HepG2 (cell line): ENCODE measurements at regions not wholly inside any gene's neighbourhood (a gene's known extent, or its start where the extent isn't known, plus 50 kb on each side); places are given as distances from the start of the nearest gene placed in this dataset.

Source experiments
- ATAC-seq: fragments of 200-7000 bp; cut with Tn5 transposase; 3 replicates; pipeline ENCODE4 v1.9.1; 2020; ENCODE audit warnings: mild to moderate bottlenecking, moderate library complexity
- BruUV-seq: library from RNA; stranded (reverse); fragments of 400-500 nt; replicated peaks from 2 replicates; lab custom pipeline; 2021; lab: Mats Ljungman, UMichigan
- CTCF ChIA-PET: fragments of 300-600 bp; formaldehyde crosslinking; extraction: SDS; loops from one replicate; lab custom pipeline; 2021; ENCODE audit warnings: low total read pairs, inconsistent platforms, low intra/inter-chr PET ratio; lab: Yijun Ruan, JAX
- POLR2A ChIA-PET: fragments of 350-600 bp; sonication (Branson Sonifier 250); formaldehyde crosslinking; loops from one replicate; lab custom pipeline; 2020; ENCODE audit warnings: antibody characterized with exemption, inconsistent platforms; lab: Yijun Ruan, JAX
- DNase-seq: peaks from one replicate; pipeline ENCODE4 v3.0.0-alpha.2; 2015; ENCODE audit warnings: low spot score
- FAIRE-seq: peaks from 3 replicates; lab custom pipeline; 2011; peaks lifted over from hg19 to GRCh38; lab: Jason Lieb, UNC
- H2AFZ ChIP-seq: one replicate; pipeline ENCODE4 v1.6.1; 2011; ENCODE audit warnings: low read length, inconsistent platforms
- H3K27ac ChIP-seq: fragments of 300-600 bp; 3 replicates; pipeline ENCODE4 v1.8.0; 2011; ENCODE audit warnings: mixed run types, mild to moderate bottlenecking, mixed read lengths, low read length, inconsistent platforms; ENCODE audit not compliant: insufficient read depth; ENCODE audit errors: extremely low read length
- H3K27me3 ChIP-seq, 2 experiments: fragments of 200-600 bp in 1 of 2; 2 replicates in 1 of 2; 3 replicates in 1 of 2; pipeline versions ENCODE4 v1.6.0 to v1.8.0; 2011; ENCODE audit warnings: low read length in 2 of 2, mild to moderate bottlenecking in 2 of 2, moderate library complexity in 2 of 2, inconsistent platforms in 1 of 2; ENCODE audit not compliant: insufficient read depth in 2 of 2, control insufficient read depth in 1 of 2
- H3K36me3 ChIP-seq, 2 experiments: fragments of 200-600 bp in 1 of 2; replicated peaks in 1 of 2; 2 replicates in 1 of 2; 3 replicates in 1 of 2; pipeline versions ENCODE4 v1.5.1 to v1.8.0; 2011; ENCODE audit warnings: low read length in 2 of 2, inconsistent platforms in 1 of 2; ENCODE audit not compliant: insufficient read depth in 2 of 2, control insufficient read depth in 1 of 2
- H3K4me1 ChIP-seq: 2 replicates; pipeline ENCODE4 v1.5.1; 2012; ENCODE audit warnings: low read length, inconsistent platforms; ENCODE audit not compliant: insufficient read depth
- H3K4me2 ChIP-seq: 2 replicates; pipeline ENCODE4 v1.6.0; 2011; ENCODE audit warnings: low read depth, low read length, inconsistent platforms
- H3K4me3 ChIP-seq, 3 experiments: fragments of 200-600 bp in 1 of 3; sonication (generic), shearing (Covaris generic) in 1 of 3; replicated peaks in 1 of 3; 2 replicates each; pipeline ENCODE4 v1.5.1; 2011 to 2016; ENCODE audit warnings: low read length in 3 of 3, inconsistent platforms in 2 of 3, low read depth in 2 of 3, mild to moderate bottlenecking in 2 of 3, control low read depth in 1 of 3, mixed read lengths in 1 of 3; ENCODE audit not compliant: insufficient read depth in 1 of 3
- H3K79me2 ChIP-seq: one replicate; pipeline ENCODE4 v1.6.1; 2011; ENCODE audit warnings: low read length, inconsistent platforms; ENCODE audit not compliant: insufficient read depth
- H3K9ac ChIP-seq: 2 replicates; pipeline ENCODE4 v1.6.0; 2011; ENCODE audit warnings: mild to moderate bottlenecking, low read depth, low read length, inconsistent platforms; ENCODE audit not compliant: insufficient read depth
- H3K9me3 ChIP-seq: 2 replicates; pipeline ENCODE4 v1.5.1; 2012; ENCODE audit warnings: mild to moderate bottlenecking, low read length
- H4K20me1 ChIP-seq: 2 replicates; pipeline ENCODE4 v1.6.0; 2011; ENCODE audit warnings: inconsistent platforms, mild to moderate bottlenecking, low read length, moderate library complexity; ENCODE audit not compliant: insufficient read depth
- ARNTL ChIP-seq: sonication (generic); formaldehyde crosslinking; IDR thresholded peaks from 2 replicates; pipeline ENCODE4 v1.4.0; 2020; ENCODE audit warnings: mild to moderate bottlenecking, missing genetic modification reagents
- ASH2L ChIP-seq: fragments of 300-600, 200-600 bp; sonication (generic); IDR thresholded peaks from 2 replicates; pipeline ENCODE4 v1.7.0; 2017; ENCODE audit warnings: low read depth, mild to moderate bottlenecking, moderate library complexity, mixed read lengths, low read length; ENCODE audit not compliant: insufficient read length
- CENPX ChIP-seq: sonication (generic); formaldehyde crosslinking; IDR thresholded peaks from 2 replicates; pipeline ENCODE4 v1.9.0; 2021; ENCODE audit warnings: mild to moderate bottlenecking, missing genetic modification reagents, moderate library complexity
- HOXA9 ChIP-seq: sonication (generic); formaldehyde crosslinking; IDR thresholded peaks from 2 replicates; pipeline ENCODE4 v1.8.1; 2022; ENCODE audit warnings: missing genetic modification reagents, mild to moderate bottlenecking, moderate library complexity, borderline replicate concordance
- MBNL3 ChIP-seq: fragments of 250-450 bp; sonication (Bioruptor Pico); conservative IDR thresholded peaks from 2 replicates; pipeline ENCODE4 v1.8.0; 2022; ENCODE audit warnings: mild to moderate bottlenecking, inconsistent platforms
- PPARG ChIP-seq: conservative IDR thresholded peaks from 2 replicates; pipeline ENCODE4 v1.6.1; 2016; ENCODE audit warnings: missing biosample characterization, missing genetic modification reagents
- SNAI1 ChIP-seq: sonication (generic); formaldehyde crosslinking; IDR thresholded peaks from 2 replicates; pipeline ENCODE4 v1.5.0; 2020; ENCODE audit warnings: mild to moderate bottlenecking, missing genetic modification reagents, borderline replicate concordance
- ZFY ChIP-seq: sonication (generic); formaldehyde crosslinking; IDR thresholded peaks from 2 replicates; pipeline ENCODE4 v1.4.0; 2020; ENCODE audit warnings: missing genetic modification reagents
- ZMYM3 ChIP-seq: sonication (generic); formaldehyde crosslinking; IDR thresholded peaks from 2 replicates; pipeline ENCODE4 v1.5.1; 2020; ENCODE audit warnings: mild to moderate bottlenecking, missing genetic modification reagents
- ZNF567 ChIP-seq: sonication (generic); formaldehyde crosslinking; IDR thresholded peaks from 2 replicates; pipeline ENCODE4 v1.8.1; 2023; ENCODE audit warnings: mild to moderate bottlenecking, missing genetic modification reagents, borderline replicate concordance
- WGBS: methylation state at CpG from one replicate; pipeline ENCODE4 v1.1.6; 2017; ENCODE audit warnings: low lambda C conversion rate; 5-methylcytosine and 5-hydroxymethylcytosine counted together
- in situ Hi-C: cut with HindIII; loops from 2 replicates; pipeline ENCODE4 v1.10.0; 2017; ENCODE audit warnings: low pct_unique_long_range_greater_than_20kb; ENCODE audit not compliant: extremely low pct_ligation_motif_present
- intact Hi-C: fragments of 100-400 bp; cut with micrococcal nuclease; formaldehyde crosslinking; loops from one replicate; pipeline ENCODE4 v1.10.0; 2022; ENCODE audit not compliant: unreplicated experiment
- TF ChIP-seq, protein P1 (sequence below): sonication (generic); formaldehyde crosslinking; IDR thresholded peaks from 2 replicates; pipeline ENCODE4 v1.9.0; 2021; ENCODE audit warnings: missing genetic modification reagents, borderline replicate concordance
- TF ChIP-seq, protein P2 (sequence below): sonication (generic); formaldehyde crosslinking; IDR thresholded peaks from 2 replicates; pipeline ENCODE4 v1.4.0; 2020; ENCODE audit warnings: missing genetic modification reagents, borderline replicate concordance

DNA sequence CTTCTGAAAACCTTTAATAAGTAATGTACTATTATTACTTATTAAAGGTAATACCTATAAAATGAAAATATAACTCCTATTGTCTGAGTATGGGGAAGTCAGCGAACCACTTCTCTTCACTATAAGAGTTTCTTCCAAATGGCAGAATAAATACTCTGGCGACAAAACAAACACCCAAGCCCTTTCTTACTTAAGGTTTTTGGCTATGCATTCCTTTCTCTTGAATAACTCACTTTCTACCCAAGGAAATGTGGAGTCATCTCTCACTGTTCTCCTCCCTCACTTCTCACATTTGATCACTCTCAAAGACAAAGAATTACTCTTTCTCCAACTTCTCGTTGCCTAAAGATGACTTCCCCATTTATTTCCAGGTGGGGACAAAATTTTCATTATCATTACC is 816.8 kb upstream of the CRIM1 start:
- no peak for ATAC-seq
- no peak for FAIRE-seq
- WGBS: 4% methylated on average over 3 of the region's 3 CpGs
- DNase-seq: no peak
- no peak overlapping the region for H2AFZ ChIP-seq
- H3K36me3 ChIP-seq: no peaks in the 10 kb centered on the region
- no peak overlapping the region for H3K9ac ChIP-seq
- no peaks in the 10 kb centered on the region for H4K20me1 ChIP-seq
- intact Hi-C loops: no loop called here
- no peak overlapping the region for H3K4me2 ChIP-seq
- no peaks in the 10 kb centered on the region for H3K79me2 ChIP-seq
- TF ChIP-seq ZMYM3 (CRISPR knock-in tag) (no peak), MBNL3 (CRISPR knock-in tag) (no peak), HOXA9 (CRISPR knock-in tag) (no peak), SNAI1 (no peak), PPARG (CRISPR knock-in tag) (no peak), CENPX (CRISPR knock-in tag) (no peak), ARNTL (no peak), ZFY (CRISPR knock-in tag) (no peak), ZNF567 (no peak), ASH2L (no peak)
- TF ChIP-seq, protein P1, sequence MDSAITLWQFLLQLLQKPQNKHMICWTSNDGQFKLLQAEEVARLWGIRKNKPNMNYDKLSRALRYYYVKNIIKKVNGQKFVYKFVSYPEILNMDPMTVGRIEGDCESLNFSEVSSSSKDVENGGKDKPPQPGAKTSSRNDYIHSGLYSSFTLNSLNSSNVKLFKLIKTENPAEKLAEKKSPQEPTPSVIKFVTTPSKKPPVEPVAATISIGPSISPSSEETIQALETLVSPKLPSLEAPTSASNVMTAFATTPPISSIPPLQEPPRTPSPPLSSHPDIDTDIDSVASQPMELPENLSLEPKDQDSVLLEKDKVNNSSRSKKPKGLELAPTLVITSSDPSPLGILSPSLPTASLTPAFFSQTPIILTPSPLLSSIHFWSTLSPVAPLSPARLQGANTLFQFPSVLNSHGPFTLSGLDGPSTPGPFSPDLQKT (CRISPR knock-in tag): no peak
- TF ChIP-seq, protein P2, sequence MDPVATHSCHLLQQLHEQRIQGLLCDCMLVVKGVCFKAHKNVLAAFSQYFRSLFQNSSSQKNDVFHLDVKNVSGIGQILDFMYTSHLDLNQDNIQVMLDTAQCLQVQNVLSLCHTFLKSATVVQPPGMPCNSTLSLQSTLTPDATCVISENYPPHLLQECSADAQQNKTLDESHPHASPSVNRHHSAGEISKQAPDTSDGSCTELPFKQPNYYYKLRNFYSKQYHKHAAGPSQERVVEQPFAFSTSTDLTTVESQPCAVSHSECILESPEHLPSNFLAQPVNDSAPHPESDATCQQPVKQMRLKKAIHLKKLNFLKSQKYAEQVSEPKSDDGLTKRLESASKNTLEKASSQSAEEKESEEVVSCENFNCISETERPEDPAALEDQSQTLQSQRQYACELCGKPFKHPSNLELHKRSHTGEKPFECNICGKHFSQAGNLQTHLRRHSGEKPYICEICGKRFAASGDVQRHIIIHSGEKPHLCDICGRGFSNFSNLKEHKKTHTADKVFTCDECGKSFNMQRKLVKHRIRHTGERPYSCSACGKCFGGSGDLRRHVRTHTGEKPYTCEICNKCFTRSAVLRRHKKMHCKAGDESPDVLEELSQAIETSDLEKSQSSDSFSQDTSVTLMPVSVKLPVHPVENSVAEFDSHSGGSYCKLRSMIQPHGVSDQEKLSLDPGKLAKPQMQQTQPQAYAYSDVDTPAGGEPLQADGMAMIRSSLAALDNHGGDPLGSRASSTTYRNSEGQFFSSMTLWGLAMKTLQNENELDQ (CRISPR knock-in tag): no peak
- no peak overlapping the region for H3K27ac ChIP-seq
- POLR2A ChIA-PET: no interaction called here
- no peaks in the 10 kb centered on the region for H3K4me1 ChIP-seq
- in situ Hi-C loops: no loop called here
- H3K9me3 ChIP-seq: peaks cover 86% of the 10 kb centered on the region
- CTCF ChIA-PET: no interaction called here
- H3K27me3 ChIP-seq: no peaks in the 10 kb centered on the region
- no TSS peak for BruUV-seq
- no peak overlapping the region for H3K4me3 ChIP-seq
